ENCODE measurements at regions not wholly inside any gene's neighbourhood (a gene's known extent, or its start where the extent isn't known, plus 50 kb on each side); places are given as distances from the start of the nearest gene placed in this dataset.

DNA sequence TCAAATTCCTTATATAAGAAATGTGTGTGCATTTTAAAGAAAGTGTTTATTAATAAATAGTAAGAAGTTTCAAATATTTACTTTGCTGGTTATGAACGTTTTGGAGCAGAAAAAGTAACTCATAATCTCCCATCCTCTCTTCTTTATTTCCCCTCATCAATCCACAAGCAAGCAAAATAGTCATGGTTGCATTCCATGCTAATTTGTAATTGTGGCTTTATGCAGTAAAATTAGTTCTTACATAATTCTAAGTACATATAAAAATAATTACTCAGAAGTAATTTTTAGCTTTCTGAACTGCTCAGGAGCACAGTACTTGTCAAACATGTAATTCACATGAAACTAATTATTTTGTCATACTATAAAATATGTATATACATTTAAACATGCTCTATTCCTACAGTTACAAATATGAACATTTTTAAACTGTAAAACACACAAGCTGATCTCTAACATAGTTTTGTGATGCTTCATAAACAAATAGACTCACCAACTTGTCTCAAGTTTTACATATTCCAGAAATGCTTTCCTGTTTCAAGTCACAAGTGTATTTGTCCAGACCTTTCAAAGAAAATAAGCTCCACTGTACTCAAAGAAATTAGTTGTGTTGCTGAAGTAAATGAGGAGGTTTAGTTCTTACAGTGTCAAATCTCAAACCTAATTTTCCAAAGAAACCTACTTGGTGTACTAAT, 218.9 kb downstream of the PABPC4L start:
- DNase-seq (no peak), ATAC-seq (ENCODE audit: low FRiP score in 2 of 2) (no peak)
- no peaks in the 10 kb centered on the region for H3K36me3 ChIP-seq
- 8 to 12% methylated on average over 1 of the region's 1 CpG for WGBS, 2 donors
- no peak overlapping the region for H3K27ac ChIP-seq
- no peaks in the 10 kb centered on the region for H3K27me3 ChIP-seq
- no peak overlapping the region for H3K4me3 ChIP-seq
- TF ChIP-seq POLR2A (IDR thresholded peaks at IDR 0.05) (no peak), EP300 (IDR thresholded peaks at IDR 0.05) (no peak), POLR2AphosphoS5 (IDR thresholded peaks at IDR 0.05) (no peak)
- TF ChIP-seq, protein P1, sequence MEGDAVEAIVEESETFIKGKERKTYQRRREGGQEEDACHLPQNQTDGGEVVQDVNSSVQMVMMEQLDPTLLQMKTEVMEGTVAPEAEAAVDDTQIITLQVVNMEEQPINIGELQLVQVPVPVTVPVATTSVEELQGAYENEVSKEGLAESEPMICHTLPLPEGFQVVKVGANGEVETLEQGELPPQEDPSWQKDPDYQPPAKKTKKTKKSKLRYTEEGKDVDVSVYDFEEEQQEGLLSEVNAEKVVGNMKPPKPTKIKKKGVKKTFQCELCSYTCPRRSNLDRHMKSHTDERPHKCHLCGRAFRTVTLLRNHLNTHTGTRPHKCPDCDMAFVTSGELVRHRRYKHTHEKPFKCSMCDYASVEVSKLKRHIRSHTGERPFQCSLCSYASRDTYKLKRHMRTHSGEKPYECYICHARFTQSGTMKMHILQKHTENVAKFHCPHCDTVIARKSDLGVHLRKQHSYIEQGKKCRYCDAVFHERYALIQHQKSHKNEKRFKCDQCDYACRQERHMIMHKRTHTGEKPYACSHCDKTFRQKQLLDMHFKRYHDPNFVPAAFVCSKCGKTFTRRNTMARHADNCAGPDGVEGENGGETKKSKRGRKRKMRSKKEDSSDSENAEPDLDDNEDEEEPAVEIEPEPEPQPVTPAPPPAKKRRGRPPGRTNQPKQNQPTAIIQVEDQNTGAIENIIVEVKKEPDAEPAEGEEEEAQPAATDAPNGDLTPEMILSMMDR (IDR thresholded peaks at IDR 0.05): no peak
- no peaks in the 10 kb centered on the region for H3K9me3 ChIP-seq
- no peaks in the 10 kb centered on the region for H3K4me1 ChIP-seq

DNA sequence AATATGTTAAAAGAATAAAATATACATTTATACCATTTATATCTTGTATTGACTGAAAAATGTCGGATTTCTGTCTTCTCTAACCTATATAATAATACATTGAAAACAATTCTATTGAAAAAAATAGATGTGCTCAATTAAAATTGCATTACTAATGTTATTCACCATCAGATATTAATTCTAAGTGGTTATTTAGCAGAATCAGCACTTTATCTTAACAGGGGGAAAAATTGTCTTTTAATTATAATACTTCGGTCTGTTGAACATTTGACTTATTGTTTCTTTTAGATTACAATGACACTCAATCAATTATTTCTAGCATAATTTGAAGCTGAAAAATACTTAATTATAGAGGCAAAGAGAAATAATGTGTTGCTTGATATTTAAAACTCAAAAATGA, 220.3 kb downstream of the PABPC4L start:
- no peaks in the 10 kb centered on the region for H3K36me3 ChIP-seq
- no peaks in the 10 kb centered on the region for H3K27me3 ChIP-seq
- no peak overlapping the region for H3K4me3 ChIP-seq
- no peaks in the 10 kb centered on the region for H3K9me3 ChIP-seq
- no peaks in the 10 kb centered on the region for H3K4me1 ChIP-seq
- DNase-seq (no peak), ATAC-seq (ENCODE audit: low FRiP score in 2 of 2) (no peak)
- H3K27ac ChIP-seq: no peak overlapping the region
- TF ChIP-seq POLR2AphosphoS5 (IDR thresholded peaks at IDR 0.05) (no peak), EP300 (IDR thresholded peaks at IDR 0.05) (no peak), POLR2A (IDR thresholded peaks at IDR 0.05) (no peak)
- TF ChIP-seq, protein P1 (IDR thresholded peaks at IDR 0.05): no peak
- WGBS, 2 donors: 83 to 85% methylated on average over 2 of the region's 2 CpGs

DNA sequence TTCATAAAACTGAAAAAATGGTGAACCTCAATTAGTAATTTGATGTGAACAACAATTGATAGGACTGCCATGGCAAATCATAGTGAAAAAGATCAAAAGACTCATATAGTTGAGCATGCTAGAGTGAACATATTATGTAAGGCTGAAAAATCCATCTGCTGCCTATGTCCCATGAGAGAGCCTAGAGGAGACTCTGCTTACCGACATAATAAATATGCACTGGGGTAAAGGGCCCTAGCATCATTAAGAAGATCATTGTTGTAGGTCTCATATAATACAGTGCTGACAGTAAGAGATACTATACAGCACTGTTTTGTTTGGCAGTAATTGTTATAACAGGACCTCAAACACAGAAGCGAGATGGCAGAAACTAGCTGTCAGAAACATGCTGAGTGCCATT, 229.0 kb downstream of the PABPC4L start:
- ATAC-seq (ENCODE audit: low FRiP score in 2 of 2): no peak
- Histone ChIP-seq H3K4me3 (no peak overlapping the region), H3K9me3 (no peaks in the 10 kb centered on the region), H3K4me1 (no peaks in the 10 kb centered on the region), H3K27me3 (no peaks in the 10 kb centered on the region), H3K36me3 (no peaks in the 10 kb centered on the region), H3K27ac (no peak overlapping the region)
- WGBS, 2 donors: 85 to 89% methylated on average over 2 of the region's 2 CpGs
- TF ChIP-seq, protein P1 (IDR thresholded peaks at IDR 0.05): no peak
- TF ChIP-seq POLR2A (IDR thresholded peaks at IDR 0.05) (no peak), EP300 (IDR thresholded peaks at IDR 0.05) (no peak), POLR2AphosphoS5 (IDR thresholded peaks at IDR 0.05) (no peak)
- DNase-seq: no peak

DNA sequence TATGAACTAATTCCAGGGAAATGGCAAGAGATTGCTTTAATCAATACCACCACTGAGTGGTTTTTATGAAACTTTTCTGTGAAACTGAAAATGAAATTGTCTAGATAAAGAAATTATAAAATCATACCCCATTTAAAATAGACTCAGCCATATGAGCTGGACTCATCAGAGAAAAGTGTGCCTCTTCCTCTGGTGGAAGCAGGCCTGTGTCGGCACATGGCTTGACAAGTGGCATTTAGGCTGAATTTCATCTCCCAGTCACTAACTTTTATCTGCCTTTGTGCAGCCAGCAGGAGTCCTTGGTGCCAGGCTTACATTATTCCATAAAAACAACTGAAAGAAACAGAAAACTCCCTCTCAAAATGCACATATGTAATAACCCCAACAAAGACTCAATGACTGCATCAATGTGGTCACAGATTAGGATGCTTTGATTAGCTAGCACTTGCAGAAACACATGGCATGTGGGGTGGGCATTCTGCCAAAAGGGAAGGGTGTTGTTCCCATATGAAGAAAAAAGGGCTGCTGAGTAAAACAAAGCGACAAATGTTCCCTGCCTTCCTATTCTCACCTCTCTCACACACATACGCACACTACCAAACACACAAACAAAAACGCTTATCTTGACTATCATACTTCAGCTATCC, 232.3 kb downstream of the PABPC4L start:
- Histone ChIP-seq H3K9me3 (no peaks in the 10 kb centered on the region), H3K36me3 (no peaks in the 10 kb centered on the region), H3K27ac (no peak overlapping the region), H3K4me3 (no peak overlapping the region), H3K27me3 (no peaks in the 10 kb centered on the region), H3K4me1 (no peaks in the 10 kb centered on the region)
- ATAC-seq (ENCODE audit: low FRiP score in 2 of 2): no peak
- no peak for TF ChIP-seq POLR2A (IDR thresholded peaks at IDR 0.05)
- TF ChIP-seq EP300 (IDR thresholded peaks at IDR 0.05): no peak
- TF ChIP-seq, protein P1 (IDR thresholded peaks at IDR 0.05): no peak
- no peak for TF ChIP-seq POLR2AphosphoS5 (IDR thresholded peaks at IDR 0.05)
- no peak for DNase-seq
- 37 to 39% methylated on average over 4 of the region's 4 CpGs for WGBS, 2 donors

DNA sequence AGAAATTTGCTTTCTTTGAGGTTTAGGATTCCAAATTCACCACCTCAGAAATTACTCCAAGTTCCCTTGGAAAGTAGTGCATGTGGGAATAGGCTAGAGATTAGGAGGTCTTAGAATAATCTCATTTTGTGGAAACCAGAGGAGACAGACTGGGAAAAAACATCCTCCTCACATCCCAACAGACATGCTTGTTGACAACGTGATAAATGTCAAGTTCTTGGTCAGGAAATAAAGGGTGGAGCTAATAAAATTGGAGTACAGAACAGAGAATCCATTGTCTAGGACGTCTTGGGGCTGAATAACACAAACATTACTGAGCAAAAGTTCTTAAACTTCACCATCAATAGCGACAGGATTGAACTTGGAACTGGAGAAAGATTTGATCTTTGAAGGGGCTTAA, 233.4 kb downstream of the PABPC4L start:
- no peak for DNase-seq
- no peak overlapping the region for H3K27ac ChIP-seq
- no peaks in the 10 kb centered on the region for H3K36me3 ChIP-seq
- H3K27me3 ChIP-seq: no peaks in the 10 kb centered on the region
- no peak overlapping the region for H3K4me3 ChIP-seq
- TF ChIP-seq, protein P1 (IDR thresholded peaks at IDR 0.05): no peak
- no peak for TF ChIP-seq POLR2A (IDR thresholded peaks at IDR 0.05)
- TF ChIP-seq POLR2AphosphoS5 (IDR thresholded peaks at IDR 0.05): no peak
- TF ChIP-seq EP300 (IDR thresholded peaks at IDR 0.05): no peak
- 29 to 46% methylated on average over 3 of the region's 3 CpGs for whole genome bisulfite sequencing, 2 donors
- H3K4me1 ChIP-seq: no peaks in the 10 kb centered on the region
- no peak for ATAC-seq (ENCODE audit: low FRiP score in 2 of 2)
- no peaks in the 10 kb centered on the region for H3K9me3 ChIP-seq

All from upper lobe of left lung (tissue), 6 donors.